Activated naive CD4-positive, alpha-beta T cell treated with anti-CD3 and anti-CD28 coated beads, Interleukin-2, amount 50 U/mL, for 72 hours (primary cell): ENCODE measurements at regions not wholly inside any gene's neighbourhood (a gene's known extent, or its start where the extent isn't known, plus 50 kb on each side); places are given as distances from the start of the nearest gene placed in this dataset.
A peak's percentile ranks its signal among the peaks of the same experiment; 100 is the strongest.
"Not testable (repeated sequence)": the region's sequence is repeated elsewhere in the genome, so short reads cannot be mapped to it uniquely, and the experiment has no call there.

Source experiments
- ATAC-seq, 2 donors: fragments of 150-1000 bp; cut with Tn5 transposase; 2 replicates each; pipeline ENCODE4 v1.10.0; 2021; ENCODE audit warnings: mild to moderate bottlenecking in 2 of 2, moderate library complexity in 2 of 2
- DNase-seq, 2 donors: peaks; one replicate each; pipeline ENCODE4 v3.0.0; 2021 to 2022; ENCODE audit warnings: low spot score in 2 of 2
- H3K27ac Mint-ChIP-seq, 2 donors: one replicate each; pipeline ENCODE4 v1.8.0; 2022; ENCODE audit warnings: mild to moderate bottlenecking in 2 of 2, mixed read lengths in 2 of 2
- H3K36me3 Mint-ChIP-seq, 2 donors: one replicate each; pipeline ENCODE4 v1.8.0; 2022; ENCODE audit warnings: mixed read lengths in 2 of 2
- H3K9me3 Mint-ChIP-seq, 2 donors: one replicate each; pipeline ENCODE4 v1.8.0; 2022; ENCODE audit warnings: mixed read lengths in 2 of 2

DNA sequence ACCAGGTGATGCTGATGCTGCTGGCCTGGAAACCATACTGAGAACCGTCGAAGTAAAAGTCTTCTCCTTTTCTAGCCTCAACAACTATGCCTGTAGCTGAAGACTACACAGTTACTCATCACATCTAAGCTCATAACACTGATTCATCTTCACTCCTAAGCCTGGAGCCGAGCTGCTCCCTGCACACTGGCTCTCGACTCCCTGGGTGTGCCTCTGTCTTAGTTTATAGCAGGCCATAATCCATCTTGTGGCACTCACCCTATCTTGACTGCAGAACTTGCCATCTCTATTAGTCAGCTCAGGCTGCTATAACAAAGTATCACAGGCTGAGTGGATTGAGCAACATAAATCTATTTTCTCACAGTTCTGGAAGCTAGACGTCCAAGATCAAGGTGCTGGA is 191.0 kb downstream of the UNC5CL start:
- no peak for ATAC-seq
- no peak for DNase-seq
- H3K27ac Mint-ChIP-seq, result no peak overlapping the region
- no peaks in the 10 kb centered on the region for H3K36me3 Mint-ChIP-seq
- H3K9me3 Mint-ChIP-seq, result no peaks in the 10 kb centered on the region

DNA sequence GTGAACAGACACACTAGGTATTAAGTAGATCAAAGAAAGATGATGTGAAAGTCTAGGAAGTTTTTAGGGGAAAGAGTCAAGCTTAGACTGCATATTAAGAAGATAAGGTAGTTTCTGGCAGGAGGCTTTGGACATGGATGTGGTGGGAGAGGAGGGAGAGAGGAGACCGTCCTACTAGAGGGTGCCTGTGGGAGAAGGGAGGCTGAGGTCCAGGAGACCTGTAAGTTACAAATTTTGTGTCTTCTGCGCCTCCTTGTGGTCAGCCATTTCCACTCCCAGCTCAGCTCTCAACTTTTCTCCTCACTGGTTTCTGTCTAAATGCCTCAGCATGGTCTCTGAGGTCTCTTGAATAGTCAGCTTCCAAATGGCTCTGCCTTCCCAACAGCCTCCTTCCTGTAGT is 193.5 kb downstream of the UNC5CL start:
- peak in 1 of 2 donors; percentile 15 for DNase-seq
- no peak overlapping the region for H3K27ac Mint-ChIP-seq
- H3K36me3 Mint-ChIP-seq, result no peaks in the 10 kb centered on the region
- H3K9me3 Mint-ChIP-seq, result no peaks in the 10 kb centered on the region
- ATAC-seq, result no peak

DNA sequence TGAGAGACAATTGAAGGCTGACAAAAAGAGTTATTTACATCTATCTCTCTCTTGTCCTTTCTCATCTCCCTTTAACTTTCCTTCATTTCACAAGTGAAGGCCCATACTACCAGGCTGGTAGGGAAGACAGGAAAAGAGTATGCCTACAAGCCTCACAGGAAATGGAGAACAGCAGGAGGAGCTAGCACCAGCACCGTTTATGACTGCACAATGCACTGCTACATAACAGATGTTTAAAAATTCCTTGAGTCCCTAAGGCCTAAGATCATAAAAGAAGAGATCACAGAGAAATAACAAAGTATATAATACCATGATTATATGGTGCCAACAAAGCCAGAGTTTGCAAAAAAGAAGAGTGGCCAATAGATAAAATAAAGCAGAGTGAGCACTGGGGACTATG is 194.8 kb downstream of the UNC5CL start:
- Mint-ChIP-seq H3K9me3 (no peaks in the 10 kb centered on the region), H3K36me3 (no peaks in the 10 kb centered on the region), H3K27ac (no peak overlapping the region)
- no peak for DNase-seq
- ATAC-seq, result no peak

DNA sequence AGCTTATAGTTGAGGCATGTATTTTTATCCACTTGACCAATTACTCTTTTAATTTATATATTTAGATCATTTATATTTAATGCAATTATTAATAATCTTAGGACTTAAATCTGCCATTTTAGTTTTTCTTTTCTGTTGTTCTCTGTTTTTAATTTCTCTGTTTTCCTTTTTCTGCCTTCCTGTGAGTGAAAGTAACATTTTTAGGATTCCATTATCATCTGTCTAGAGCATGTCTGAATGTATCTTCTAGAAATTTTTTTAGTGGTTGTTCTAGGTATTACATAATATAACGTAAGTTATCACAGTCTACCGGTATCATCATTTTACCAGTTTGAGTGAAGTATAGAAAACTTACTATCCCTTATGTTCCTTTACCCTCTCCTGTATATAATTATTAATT is 197.3 kb downstream of the UNC5CL start:
- no peak for DNase-seq
- no peak overlapping the region for H3K27ac Mint-ChIP-seq
- H3K36me3 Mint-ChIP-seq, result no peaks in the 10 kb centered on the region
- no peak for ATAC-seq
- H3K9me3 Mint-ChIP-seq, result no peaks in the 10 kb centered on the region

DNA sequence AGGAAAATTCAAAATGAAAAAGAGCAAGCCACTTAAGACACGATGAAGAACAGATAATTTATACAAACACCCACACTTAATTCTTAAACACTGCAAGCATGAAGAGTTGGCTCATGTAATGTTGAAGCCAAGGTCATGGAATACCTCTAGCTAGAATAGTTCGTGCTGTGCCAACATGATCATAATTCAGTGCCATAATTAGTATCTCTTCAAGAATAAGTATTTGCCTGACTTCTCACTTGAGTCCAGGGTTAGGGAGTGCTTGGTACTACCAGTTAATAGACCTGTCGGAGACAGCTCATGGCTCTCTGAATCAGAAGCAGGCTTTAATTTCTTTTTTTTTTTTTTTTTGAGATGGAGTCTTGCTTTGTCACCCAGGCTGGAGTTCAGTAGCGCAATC is 206.3 kb downstream of the UNC5CL start:
- H3K27ac Mint-ChIP-seq, result no peak overlapping the region
- DNase-seq (no peak), ATAC-seq (no peak)
- H3K9me3 Mint-ChIP-seq, result no peaks in the 10 kb centered on the region
- H3K36me3 Mint-ChIP-seq, result no peaks in the 10 kb centered on the region

DNA sequence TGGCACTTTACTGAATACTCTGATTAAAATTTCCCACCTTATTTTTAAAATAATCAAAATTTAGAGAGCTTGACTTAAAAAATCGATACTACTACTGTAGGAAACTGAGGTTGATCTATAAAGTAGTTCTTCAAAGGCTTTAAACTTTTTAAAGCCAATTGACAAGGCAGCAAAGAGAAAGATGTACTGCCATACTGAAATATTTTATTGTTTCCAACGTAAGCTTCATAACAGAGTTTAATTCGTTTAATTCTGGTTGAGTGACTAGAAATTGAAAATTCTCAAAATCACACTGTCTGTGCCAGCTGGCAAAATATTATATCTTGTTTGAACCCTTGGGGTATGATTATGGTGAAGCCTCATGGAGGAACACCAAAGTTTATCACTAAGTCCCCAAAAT is 207.6 kb downstream of the UNC5CL start:
- H3K36me3 Mint-ChIP-seq, result no peaks in the 10 kb centered on the region
- no peaks in the 10 kb centered on the region for H3K9me3 Mint-ChIP-seq
- ATAC-seq, result no peak
- no peak for DNase-seq
- no peak overlapping the region for H3K27ac Mint-ChIP-seq

DNA sequence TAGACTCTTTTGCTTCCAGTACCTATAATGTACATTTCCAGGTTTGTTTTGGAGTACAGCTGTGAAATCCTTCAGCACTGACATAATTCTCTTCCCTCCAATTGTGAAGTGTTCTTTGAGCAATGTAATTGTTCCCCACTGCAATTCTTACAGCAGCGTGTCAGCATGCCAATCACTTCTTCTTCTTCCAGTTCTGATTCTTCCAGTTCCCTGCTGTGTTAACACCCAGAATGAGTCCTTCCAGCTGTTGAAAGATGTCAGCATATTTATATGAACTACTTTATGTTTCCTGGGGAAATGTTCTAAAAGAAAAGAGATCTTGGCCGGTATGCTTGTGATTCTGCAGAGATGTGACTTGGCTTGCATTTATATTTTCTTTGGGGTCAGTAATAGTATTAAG is 213.9 kb downstream of the UNC5CL start:
- DNase-seq (no peak), ATAC-seq (no peak)
- Mint-ChIP-seq H3K36me3 (no peaks in the 10 kb centered on the region), H3K27ac (no peak overlapping the region), H3K9me3 (no peaks in the 10 kb centered on the region)

DNA sequence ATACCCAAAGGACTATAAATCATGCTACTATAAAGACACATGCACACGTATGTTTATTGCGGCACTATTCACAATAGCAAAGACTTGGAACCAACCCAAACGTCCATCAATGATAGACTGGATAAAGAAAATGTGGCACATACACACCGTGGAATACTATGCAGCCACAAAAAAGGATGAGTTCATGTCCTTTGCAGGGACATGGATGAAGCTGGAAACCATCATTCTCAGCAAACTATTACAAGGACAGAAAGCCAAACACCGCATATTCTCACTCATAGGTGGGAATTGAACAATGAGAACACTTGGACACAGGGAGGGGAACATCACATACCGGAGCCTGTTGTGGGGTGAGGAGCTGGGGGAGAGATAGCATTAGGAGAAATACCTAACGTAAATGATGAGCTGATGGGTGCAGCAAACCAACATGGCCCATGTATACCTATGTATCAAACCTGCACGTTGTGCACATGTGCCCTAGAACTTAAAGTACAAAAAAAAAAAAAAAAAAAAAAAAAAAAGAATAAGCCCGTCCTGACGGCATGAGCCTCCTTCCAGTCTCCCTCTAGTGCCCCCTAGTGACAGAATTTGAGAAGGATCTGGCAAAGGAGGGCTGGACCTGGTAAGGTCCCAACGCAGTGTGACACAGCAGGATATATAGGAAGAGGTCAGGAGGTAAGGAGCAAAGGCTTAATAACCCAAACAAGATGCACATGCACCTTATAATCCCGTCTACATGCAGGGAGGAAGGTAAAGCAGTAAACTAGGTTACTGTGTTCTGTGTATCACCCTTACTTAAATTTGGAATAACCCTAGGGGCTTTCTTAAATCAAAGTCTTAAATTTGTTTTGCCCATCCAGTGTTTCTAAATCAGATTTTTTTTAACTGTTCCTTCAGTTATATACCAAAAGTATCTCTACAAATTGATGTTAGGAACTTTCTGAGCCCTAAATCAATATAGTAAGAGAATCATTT is 214.8 kb downstream of the UNC5CL start:
- peak in 1 of 2 donors; percentile 59 for DNase-seq
- peak; percentile 56 to 65 for ATAC-seq
- H3K36me3 Mint-ChIP-seq, H3K27ac Mint-ChIP-seq, H3K9me3 Mint-ChIP-seq: not testable (repeated sequence)

DNA sequence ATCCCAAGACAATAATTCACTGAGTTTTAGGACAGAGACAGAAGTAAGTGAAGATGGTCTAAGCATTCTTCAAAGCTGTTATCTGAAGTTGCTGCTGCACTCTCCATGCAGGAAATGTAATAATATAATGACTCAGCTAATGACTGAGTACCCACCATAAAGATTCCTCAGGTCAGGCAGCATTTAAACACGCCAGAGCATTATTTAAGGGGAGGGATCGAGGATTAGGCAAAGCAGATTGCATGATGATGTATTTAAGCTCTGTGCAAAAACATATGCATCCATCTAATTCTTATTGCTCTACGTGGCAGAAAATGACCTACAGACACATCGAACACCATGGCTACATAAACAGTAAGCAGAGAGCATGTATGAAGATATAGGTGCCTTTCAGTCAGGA is 216.4 kb downstream of the UNC5CL start:
- no peaks in the 10 kb centered on the region for H3K9me3 Mint-ChIP-seq
- ATAC-seq (no peak), DNase-seq (no peak)
- H3K36me3 Mint-ChIP-seq, result no peaks in the 10 kb centered on the region
- H3K27ac Mint-ChIP-seq, result no peak overlapping the region

DNA sequence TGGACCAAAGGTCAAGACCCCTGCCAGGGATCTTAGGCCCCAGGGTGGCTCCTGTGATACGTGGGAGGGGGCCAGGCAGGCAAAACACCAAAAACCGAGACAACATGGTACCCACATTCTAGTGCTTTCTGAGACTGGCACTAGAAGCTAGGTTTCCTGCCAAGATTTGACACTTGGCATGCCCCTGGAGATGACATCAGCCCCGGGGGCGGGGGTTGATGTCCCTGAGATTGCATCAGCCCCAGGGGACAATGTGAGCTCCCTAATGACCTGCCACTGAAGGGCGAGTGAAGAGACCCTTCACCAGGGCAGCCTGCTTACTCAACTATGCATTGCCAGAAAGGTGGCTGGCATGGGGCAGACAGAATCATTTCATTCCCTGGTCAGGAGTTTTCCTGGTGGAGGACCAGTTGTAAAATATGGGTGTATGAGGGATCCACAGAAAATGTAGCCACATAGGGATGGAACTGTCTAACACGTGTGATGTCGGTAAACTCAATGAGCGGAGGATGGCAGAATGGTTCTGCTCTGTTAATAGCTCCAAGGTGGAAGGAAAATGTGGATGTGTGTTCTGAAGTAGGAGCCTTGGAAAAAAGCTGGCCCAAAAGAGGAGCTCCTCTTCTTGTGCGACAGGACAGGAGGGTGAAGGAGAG is 219.7 kb downstream of the UNC5CL start:
- ATAC-seq (peak in 1 of 2 donors; percentile 24), DNase-seq (no peak)
- Mint-ChIP-seq H3K27ac (peak overlapping the region; percentile 48 to 61), H3K9me3 (no peaks in the 10 kb centered on the region), H3K36me3 (no peaks in the 10 kb centered on the region)

DNA sequence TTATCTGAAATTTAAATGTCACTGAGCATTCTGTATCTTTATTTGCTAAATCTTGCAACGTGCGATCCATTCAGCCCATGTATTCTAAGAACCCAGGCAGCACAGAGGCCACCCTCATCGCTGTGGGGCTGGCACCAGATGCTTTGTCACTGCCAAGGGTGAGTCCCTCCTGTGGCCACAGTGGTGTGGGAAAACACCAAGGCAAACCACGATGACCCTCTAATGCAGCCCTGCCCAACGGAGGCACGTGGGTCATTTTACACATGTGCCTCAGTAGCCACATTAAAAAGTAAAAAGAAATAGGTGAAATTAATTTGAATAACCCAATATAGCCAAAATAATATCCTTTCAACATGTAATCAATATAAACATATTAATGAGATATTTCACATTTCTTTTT is 221.7 kb downstream of the UNC5CL start:
- Mint-ChIP-seq H3K27ac (no peak overlapping the region), H3K9me3 (no peaks in the 10 kb centered on the region), H3K36me3 (no peaks in the 10 kb centered on the region)
- DNase-seq, result no peak
- ATAC-seq, result peak in 1 of 2 donors; percentile 73

DNA sequence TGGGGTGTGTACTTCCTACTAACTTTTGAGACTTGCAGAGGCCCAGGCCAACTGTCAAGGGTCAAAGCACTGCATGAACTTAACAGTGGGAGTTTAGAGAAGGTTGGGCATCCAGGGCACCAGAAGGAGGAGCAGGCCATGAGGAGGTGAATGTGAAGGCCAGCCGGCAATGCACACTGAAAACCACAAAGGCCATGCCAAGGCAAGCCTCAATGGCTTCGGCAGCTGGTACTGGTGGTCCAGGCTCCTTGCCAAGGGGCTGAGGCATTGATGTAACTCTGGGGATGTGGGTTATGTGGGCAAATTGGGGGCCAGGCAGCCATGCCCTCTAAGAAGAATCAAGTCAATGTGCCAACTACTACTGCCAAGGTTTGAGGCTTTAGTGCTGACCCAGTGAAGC is 222.4 kb downstream of the UNC5CL start:
- Mint-ChIP-seq H3K36me3 (no peaks in the 10 kb centered on the region), H3K9me3 (no peaks in the 10 kb centered on the region), H3K27ac (no peak overlapping the region)
- no peak for ATAC-seq
- DNase-seq, result no peak

DNA sequence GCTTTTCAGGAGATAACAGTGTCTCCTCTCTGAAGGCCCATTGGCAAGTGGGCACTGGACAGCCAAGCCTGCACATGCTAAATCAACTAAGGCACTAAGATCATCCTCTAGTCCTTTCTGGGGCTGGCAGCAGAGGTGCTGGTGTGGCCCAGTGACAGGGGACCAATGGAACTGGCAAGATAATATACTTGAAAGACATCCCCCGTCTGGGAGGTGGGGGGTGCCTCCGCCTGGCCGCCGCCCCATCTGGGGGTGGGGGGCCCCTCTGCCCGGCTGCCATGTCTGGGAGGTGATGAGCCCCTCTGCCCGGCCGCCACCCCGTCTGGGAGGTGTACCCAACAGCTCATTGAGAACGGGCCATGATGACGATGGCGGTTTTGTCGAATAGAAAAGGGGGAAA is 223.3 kb downstream of the UNC5CL start:
- no peak for DNase-seq
- Mint-ChIP-seq H3K9me3 (no peaks in the 10 kb centered on the region), H3K36me3 (no peaks in the 10 kb centered on the region), H3K27ac (no peak overlapping the region)
- ATAC-seq, result no peak

DNA sequence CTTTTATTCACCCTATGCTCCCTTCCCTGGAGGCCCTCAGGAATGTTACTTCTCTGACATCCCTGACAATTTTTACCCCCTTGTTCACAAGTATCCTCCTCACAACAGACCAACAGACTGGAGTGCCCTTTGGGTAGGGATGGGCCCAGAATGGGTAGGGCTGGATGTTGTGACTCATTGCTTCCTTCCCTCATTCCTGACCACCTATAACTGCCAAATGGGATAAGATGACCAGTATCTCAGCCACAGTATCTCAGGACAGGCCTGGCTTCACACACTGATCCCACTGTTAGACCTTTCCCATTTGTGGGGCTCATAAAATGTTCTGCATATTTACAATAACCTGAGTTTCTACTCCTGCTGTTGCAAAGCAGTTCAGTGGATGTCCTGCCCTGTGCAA is 223.0 kb upstream of the LRFN2 start:
- DNase-seq, result no peak
- no peak for ATAC-seq
- Mint-ChIP-seq H3K36me3 (no peaks in the 10 kb centered on the region), H3K27ac (no peak overlapping the region), H3K9me3 (no peaks in the 10 kb centered on the region)

DNA sequence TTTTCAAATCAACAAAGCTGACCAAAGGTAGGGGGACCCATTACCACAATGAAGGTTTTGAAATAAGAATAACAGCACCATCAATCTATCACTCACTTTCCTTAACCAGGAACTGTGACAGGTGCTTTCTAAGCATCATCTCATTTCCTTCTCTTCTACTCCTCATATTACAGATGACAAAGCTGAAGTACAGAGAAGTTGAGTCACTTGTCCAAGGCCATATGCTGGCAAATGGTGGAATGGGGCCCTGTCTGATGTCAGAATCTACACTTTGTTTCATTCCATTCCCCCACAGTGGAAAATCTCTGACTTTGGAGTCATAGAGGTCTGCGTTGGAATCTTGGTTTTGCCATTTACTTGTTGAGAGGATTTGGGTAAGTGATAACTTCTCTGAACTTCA is 222.5 kb upstream of the LRFN2 start:
- DNase-seq (no peak), ATAC-seq (no peak)
- no peaks in the 10 kb centered on the region for H3K36me3 Mint-ChIP-seq
- no peaks in the 10 kb centered on the region for H3K9me3 Mint-ChIP-seq
- no peak overlapping the region for H3K27ac Mint-ChIP-seq

DNA sequence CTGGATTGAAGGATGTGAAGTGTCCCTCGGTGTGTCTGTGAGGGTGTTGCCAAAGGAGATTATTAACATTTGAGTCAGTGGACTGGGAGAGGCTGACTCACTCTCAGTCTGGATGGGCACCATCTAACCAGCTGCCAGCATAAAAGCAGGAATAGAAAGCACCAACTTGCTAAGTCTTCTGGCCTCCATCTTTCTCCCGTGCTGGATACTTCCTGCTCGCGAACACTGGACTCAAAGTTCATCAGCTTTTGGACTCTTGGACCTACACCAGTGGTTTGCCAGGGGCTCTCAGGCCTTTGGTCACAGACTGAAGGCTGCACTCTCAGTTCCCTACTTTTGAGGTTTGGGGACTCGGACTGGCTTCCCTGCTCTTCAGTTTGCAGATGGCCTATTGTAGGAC is 220.3 kb upstream of the LRFN2 start:
- Mint-ChIP-seq H3K27ac (no peak overlapping the region), H3K9me3 (no peaks in the 10 kb centered on the region), H3K36me3 (no peaks in the 10 kb centered on the region)
- ATAC-seq (no peak), DNase-seq (no peak)

DNA sequence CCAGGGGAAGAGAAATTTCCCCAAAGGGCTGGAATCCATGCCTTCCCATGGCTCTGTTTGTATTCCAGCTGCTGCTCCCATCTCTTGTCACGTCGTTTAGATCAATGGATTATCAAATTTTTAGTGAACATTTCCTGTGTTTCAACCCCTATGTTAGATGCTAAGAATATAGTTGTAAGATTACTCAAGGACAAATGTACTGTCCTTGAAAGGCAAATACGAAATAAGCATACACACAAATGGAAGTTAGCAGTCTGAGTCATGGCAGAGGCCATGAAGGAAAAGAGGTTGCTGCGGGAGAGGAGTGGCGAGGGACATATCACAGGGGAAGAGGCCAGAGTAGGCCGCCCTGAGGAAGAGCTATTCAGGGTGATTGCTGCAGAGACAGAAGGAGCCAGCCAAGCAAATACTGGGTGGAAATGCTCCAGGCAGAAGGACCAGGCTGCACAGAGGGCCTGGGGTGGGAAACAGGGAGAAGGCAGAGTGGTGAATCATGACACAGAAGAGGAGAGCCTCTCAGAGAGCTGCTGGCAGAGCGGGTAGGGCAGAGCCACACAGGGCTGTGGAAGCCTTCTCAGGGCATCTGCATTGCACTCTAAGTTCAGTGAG is 219.2 kb upstream of the LRFN2 start:
- Mint-ChIP-seq H3K27ac (no peak overlapping the region), H3K36me3 (no peaks in the 10 kb centered on the region), H3K9me3 (no peaks in the 10 kb centered on the region)
- no peak for ATAC-seq
- no peak for DNase-seq
